A549 (cell line): ENCODE measurements at regions not wholly inside any gene's neighbourhood (a gene's known extent, or its start where the extent isn't known, plus 50 kb on each side); places are given as distances from the start of the nearest gene placed in this dataset.

Source experiments
- ATAC-seq, 2 experiments: fragments of 200-7000 bp in 1 of 2; fragments of >200 bp in 1 of 2; cut with Nextera tagmentation in 1 of 2; cut with Tn5 transposase in 1 of 2; 3 replicates each; pipeline versions ENCODE4 v1.8.0 to v1.9.1; 2018 to 2020; ENCODE audit warnings: mild to moderate bottlenecking in 1 of 2, moderate library complexity in 1 of 2
- CTCF ChIA-PET: fragments of 300-600 bp; sonication (Branson Sonifier 250); formaldehyde crosslinking; extraction: SDS; loops from one replicate; lab custom pipeline; 2021; ENCODE audit warnings: antibody characterized with exemption, inconsistent platforms; lab: Yijun Ruan, JAX
- POLR2A ChIA-PET: fragments of 350-600 bp; formaldehyde crosslinking; extraction: SDS; loops from one replicate; lab custom pipeline; 2021; ENCODE audit warnings: antibody characterized with exemption, inconsistent platforms; lab: Yijun Ruan, JAX
- DNase-seq, 2 experiments: peaks; one replicate each; pipeline versions ENCODE4 v3.0.0 to v3.0.0-alpha.2; 2011 to 2016; ENCODE audit warnings: low read depth in 1 of 2, low spot score in 1 of 2
- FAIRE-seq: peaks from 2 replicates; lab custom pipeline; 2011; peaks lifted over from hg19 to GRCh38; lab: Jason Lieb, UNC
- H3K27ac ChIP-seq, 2 experiments: fragments of >200 bp; sonication (Bioruptor Twin); formaldehyde crosslinking; 3 replicates each; pipeline ENCODE4 v1.5.1; 2016 to 2017
- H3K4me1 ChIP-seq: fragments of >200 bp; sonication (Bioruptor Twin); formaldehyde crosslinking; 3 replicates; pipeline ENCODE4 v1.6.1; 2016
- H3K4me2 ChIP-seq: fragments of >200 bp; sonication (Bioruptor Twin); formaldehyde crosslinking; 3 replicates; pipeline ENCODE4 v1.6.1; 2016
- H3K4me3 ChIP-seq: fragments of >200 bp; sonication (Bioruptor Twin); formaldehyde crosslinking; 3 replicates; pipeline ENCODE4 v1.5.1; 2016
- H3K9me3 ChIP-seq: fragments of >200 bp; sonication (Bioruptor Twin); formaldehyde crosslinking; 3 replicates; pipeline ENCODE4 v1.6.1; 2016
- BCL3 ChIP-seq: fragments of >200 bp; sonication (Bioruptor Twin); formaldehyde crosslinking; IDR thresholded peaks from 3 replicates; pipeline ENCODE4 v1.6.1; 2016
- CBX2 ChIP-seq: fragments of 200-600 bp; sonication (generic); IDR thresholded peaks from 2 replicates; pipeline ENCODE4 v1.6.1; 2016; ENCODE audit warnings: low read depth, mild to moderate bottlenecking, borderline replicate concordance
- CBX8 ChIP-seq: fragments of 200-600 bp; sonication (generic); IDR thresholded peaks from 2 replicates; pipeline ENCODE4 v1.6.1; 2016
- CHD4 ChIP-seq: fragments of 200-600 bp; sonication (generic); IDR thresholded peaks from 2 replicates; pipeline ENCODE4 v1.6.1; 2016; ENCODE audit warnings: antibody characterized with exemption, mild to moderate bottlenecking, borderline replicate concordance
- CTCF ChIP-seq: fragments of >200 bp; sonication (Bioruptor Twin); formaldehyde crosslinking; IDR thresholded peaks from 3 replicates; pipeline ENCODE4 v1.5.1; 2016
- FOSB ChIP-seq: fragments of 250-450 bp; sonication (Bioruptor Pico); IDR thresholded peaks from 2 replicates; pipeline ENCODE4 v1.5.0; 2020; ENCODE audit warnings: mild to moderate bottlenecking, moderate library complexity
- GATA3 ChIP-seq: IDR thresholded peaks from 2 replicates; pipeline ENCODE4 v1.6.1; 2012; ENCODE audit warnings: borderline replicate concordance
- HOXA7 ChIP-seq: fragments of 250-450 bp; sonication (Bioruptor Pico); IDR thresholded peaks from 2 replicates; pipeline ENCODE4 v1.5.0; 2020; ENCODE audit warnings: mild to moderate bottlenecking, moderate library complexity
- HOXB13 ChIP-seq: fragments of 250-450 bp; sonication (Bioruptor Pico); IDR thresholded peaks from 2 replicates; pipeline ENCODE4 v1.5.0; 2020; ENCODE audit warnings: low read depth, mild to moderate bottlenecking, moderate library complexity
- HOXB5 ChIP-seq: fragments of 250-450 bp; sonication (Bioruptor Pico); IDR thresholded peaks from 2 replicates; pipeline ENCODE4 v1.5.0; 2020; ENCODE audit warnings: mild to moderate bottlenecking, moderate library complexity
- JUN ChIP-seq, 2 experiments: fragments of >200 bp; sonication (Bioruptor Twin); formaldehyde crosslinking; IDR thresholded peaks; 2 replicates in 1 of 2; 3 replicates in 1 of 2; pipeline ENCODE4 v1.6.1; 2016 to 2017
- JUNB ChIP-seq: fragments of >200 bp; sonication (Bioruptor Twin); formaldehyde crosslinking; IDR thresholded peaks from 2 replicates; pipeline ENCODE4 v1.6.1; 2016
- KDM5A ChIP-seq: fragments of 200-600 bp; sonication (generic); IDR thresholded peaks from 2 replicates; pipeline ENCODE4 v1.6.1; 2016; ENCODE audit warnings: antibody characterized with exemption, mild to moderate bottlenecking
- MAFK ChIP-seq: fragments of 450-650 bp; IDR thresholded peaks from 2 replicates; pipeline ENCODE4 v1.6.1; 2014; ENCODE audit not compliant: partially characterized antibody
- MAX ChIP-seq: IDR thresholded peaks from 2 replicates; pipeline ENCODE4 v1.6.1; 2012
- MAZ ChIP-seq: fragments of 150-350 bp; IDR thresholded peaks from 2 replicates; pipeline ENCODE4 v1.6.1; 2014; ENCODE audit warnings: antibody characterized with exemption, low read depth, low read length, borderline replicate concordance
- NFE2L2 ChIP-seq: fragments of 150-350 bp; conservative IDR thresholded peaks from 2 replicates; pipeline ENCODE4 v1.6.1; 2014; ENCODE audit warnings: low read length
- RARB ChIP-seq: fragments of 250-450 bp; sonication (Bioruptor Pico); IDR thresholded peaks from 2 replicates; pipeline ENCODE4 v1.8.0; 2021; ENCODE audit warnings: mild to moderate bottlenecking, moderate library complexity
- RNF2 ChIP-seq: fragments of 200-600 bp; sonication (generic); IDR thresholded peaks from 2 replicates; pipeline ENCODE4 v1.6.1; 2016; ENCODE audit warnings: low read depth, mild to moderate bottlenecking, antibody characterized with exemption, moderate library complexity, borderline replicate concordance
- TFCP2L1 ChIP-seq: fragments of 250-450 bp; sonication (Bioruptor Pico); IDR thresholded peaks from 2 replicates; pipeline ENCODE4 v1.5.0; 2021; ENCODE audit warnings: mild to moderate bottlenecking
- USF2 ChIP-seq: fragments of 450-650 bp; IDR thresholded peaks from 2 replicates; pipeline ENCODE4 v1.6.1; 2014; ENCODE audit warnings: antibody characterized with exemption
- ZC3H11A ChIP-seq: fragments of 450-650 bp; IDR thresholded peaks from 2 replicates; pipeline ENCODE4 v1.6.1; 2014; ENCODE audit warnings: antibody characterized with exemption, mild to moderate bottlenecking
- ZFP36 ChIP-seq: fragments of 450-650 bp; IDR thresholded peaks from 2 replicates; pipeline ENCODE4 v1.6.1; 2014; ENCODE audit warnings: borderline replicate concordance; ENCODE audit not compliant: partially characterized antibody
- ZNF302 ChIP-seq: fragments of 250-450 bp; sonication (Bioruptor Pico); IDR thresholded peaks from 2 replicates; pipeline ENCODE4 v1.9.0; 2021; ENCODE audit warnings: inconsistent platforms, mild to moderate bottlenecking, moderate library complexity
- WGBS: methylation state at CpG from one replicate; pipeline ENCODE4 v1.1.6; 2017; ENCODE audit errors: missing lambda C conversion rate; 5-methylcytosine and 5-hydroxymethylcytosine counted together

GRCh38 chr6:164188861-164189260 lies 774.3 kb downstream of the QKI start:
- DNase-seq, result no peak
- no peak for ATAC-seq
- POLR2A ChIA-PET, result no interaction called here
- no peak for FAIRE-seq
- TF ChIP-seq MAFK (peak; percentile 50), GATA3 (no peak), NFE2L2 (peak; percentile 30; the same call in 1 of the 2 replicates)
- Histone ChIP-seq H3K9me3 (no peaks in the 10 kb centered on the region), H3K4me2 (no peak overlapping the region), H3K4me1 (no peaks in the 10 kb centered on the region), H3K4me3 (no peak overlapping the region), H3K27ac (no peak overlapping the region)
- CTCF ChIA-PET, result interaction anchor here (0.6 kb wide), 1 partner anchor 1447 kb away, joined by 4 read pairs; no protein-coding TSS in a partner anchor
- WGBS, result 9% methylated on average over 4 of the region's 4 CpGs

- TF ChIP-seq ZC3H11A, result no peak
- TF ChIP-seq HOXB13, result no peak
- no peak for TF ChIP-seq ZNF302 (CRISPR knock-in tag)
- TF ChIP-seq KDM5A, result no peak
- no peak for TF ChIP-seq GATA3
- TF ChIP-seq HOXB5 (CRISPR knock-in tag), result no peak
- TF ChIP-seq HOXA7, result no peak
- no peak for TF ChIP-seq CBX8
- no peak for TF ChIP-seq FOSB (CRISPR knock-in tag)
- Histone ChIP-seq H3K9me3 (no peaks in the 10 kb centered on the region), H3K27ac (no peak overlapping the region), H3K4me1 (no peaks in the 10 kb centered on the region), H3K4me2 (no peak overlapping the region), H3K4me3 (no peak overlapping the region)
- CTCF ChIA-PET, result no interaction called here
- POLR2A ChIA-PET, result no interaction called here
- WGBS, result 30% methylated on average over 7 of the region's 7 CpGs
- FAIRE-seq (no peak), DNase-seq (no peak), ATAC-seq (no peak)
Observed at GRCh38 chr6:164185471-164185871, 771.0 kb downstream of the QKI start.

GRCh38 chr6:164184410-164184809 lies 769.9 kb downstream of the QKI start:
- H3K4me3 ChIP-seq, result no peak overlapping the region
- no peak for FAIRE-seq
- H3K27ac ChIP-seq, result no peak overlapping the region
- H3K9me3 ChIP-seq, result no peaks in the 10 kb centered on the region
- ChIA-PET CTCF (no interaction called here), POLR2A (no interaction called here)
- no peaks in the 10 kb centered on the region for H3K4me1 ChIP-seq
- H3K4me2 ChIP-seq, result no peak overlapping the region
- TF ChIP-seq CBX2 (no peak), RARB (CRISPR knock-in tag) (no peak), HOXB13 (no peak)
- no peak for DNase-seq
- no peak for ATAC-seq
- WGBS, result 25% methylated on average over 4 of the region's 4 CpGs

- CTCF ChIA-PET, result no interaction called here
- H3K4me1 ChIP-seq, result no peaks in the 10 kb centered on the region
- no peak overlapping the region for H3K4me3 ChIP-seq
- no peak for TF ChIP-seq HOXB13
- no peak for TF ChIP-seq TFCP2L1 (CRISPR knock-in tag)
- TF ChIP-seq RNF2, result no peak
- no peak for TF ChIP-seq MAX
- no peak for TF ChIP-seq JUNB
- no peak for TF ChIP-seq GATA3
- TF ChIP-seq, all 56 proteins: peak for 0
- Histone ChIP-seq H3K4me2 (no peak overlapping the region), H3K9me3 (no peaks in the 10 kb centered on the region), H3K27ac (no peak overlapping the region)
- POLR2A ChIA-PET, result no interaction called here
- DNase-seq (no peak), FAIRE-seq (no peak), ATAC-seq (no peak)
- WGBS, result 50% methylated on average over 6 of the region's 6 CpGs
Observed at GRCh38 chr6:164183556-164184123, 769.1 kb downstream of the QKI start.

GRCh38 chr6:164178679-164179332 lies 764.3 kb downstream of the QKI start:
- POLR2A ChIA-PET, result no interaction called here
- Histone ChIP-seq H3K4me3 (no peak overlapping the region), H3K4me1 (no peaks in the 10 kb centered on the region), H3K27ac (no peak overlapping the region), H3K9me3 (no peaks in the 10 kb centered on the region), H3K4me2 (no peak overlapping the region)
- DNase-seq, result no peak
- WGBS, result 20% methylated on average over 1 of the region's 2 CpGs
- CTCF ChIA-PET, result no interaction called here
- ATAC-seq, result no peak
- no peak for FAIRE-seq
- TF ChIP-seq JUN (IDR thresholded peaks at IDR 0.05), result no peak
- TF ChIP-seq BCL3, result no peak
- no peak for TF ChIP-seq CTCF
- no peak for TF ChIP-seq USF2
- TF ChIP-seq ZFP36, result no peak
- TF ChIP-seq CHD4, result no peak
- no peak for TF ChIP-seq MAFK
- TF ChIP-seq CBX2, result no peak
- no peak for TF ChIP-seq MAZ
- no peak for TF ChIP-seq CBX8
- no peak for TF ChIP-seq HOXA7
